HG03457 (cell line): ENCODE measurements at regions not wholly inside any gene's neighbourhood (a gene's known extent, or its start where the extent isn't known, plus 50 kb on each side); places are given as distances from the start of the nearest gene placed in this dataset.
A peak's percentile ranks its signal among the peaks of the same experiment; 100 is the strongest.
"Not testable (repeated sequence)": the region's sequence is repeated elsewhere in the genome, so short reads cannot be mapped to it uniquely, and the experiment has no call there.

Source experiments
- ATAC-seq: cut with Tn5 transposase; IDR thresholded peaks from one replicate; pipeline ENCODE4 v1.9.1; 2021; ENCODE audit warnings: moderate number of reproducible peaks; ENCODE audit not compliant: unreplicated experiment

- ATAC-seq = no peak
These were observed 337.8 kb downstream of the THBS2 start for GRCh38 chr6:168915855-168916254.

DNA sequence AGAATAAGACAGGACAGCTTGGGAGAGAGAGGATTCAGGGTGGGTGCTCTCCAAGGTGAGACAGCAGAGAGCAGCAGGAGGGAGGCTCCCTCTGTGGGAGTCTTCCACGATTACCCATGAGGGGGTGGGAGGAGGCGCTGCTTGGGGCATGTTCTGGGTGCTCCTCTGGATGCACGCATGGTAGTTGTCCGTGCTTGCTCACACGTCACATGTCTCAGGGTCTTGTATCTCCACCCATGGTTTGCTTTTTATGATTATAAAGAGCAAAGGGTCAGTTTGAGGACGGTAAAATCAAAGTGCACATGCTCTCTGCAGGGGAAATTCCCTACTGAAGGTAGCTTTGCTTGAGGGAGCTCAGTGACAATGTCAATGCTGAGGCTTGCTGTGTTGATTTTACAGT lies 338.4 kb downstream of the THBS2 start:
- no peak for ATAC-seq

DNA sequence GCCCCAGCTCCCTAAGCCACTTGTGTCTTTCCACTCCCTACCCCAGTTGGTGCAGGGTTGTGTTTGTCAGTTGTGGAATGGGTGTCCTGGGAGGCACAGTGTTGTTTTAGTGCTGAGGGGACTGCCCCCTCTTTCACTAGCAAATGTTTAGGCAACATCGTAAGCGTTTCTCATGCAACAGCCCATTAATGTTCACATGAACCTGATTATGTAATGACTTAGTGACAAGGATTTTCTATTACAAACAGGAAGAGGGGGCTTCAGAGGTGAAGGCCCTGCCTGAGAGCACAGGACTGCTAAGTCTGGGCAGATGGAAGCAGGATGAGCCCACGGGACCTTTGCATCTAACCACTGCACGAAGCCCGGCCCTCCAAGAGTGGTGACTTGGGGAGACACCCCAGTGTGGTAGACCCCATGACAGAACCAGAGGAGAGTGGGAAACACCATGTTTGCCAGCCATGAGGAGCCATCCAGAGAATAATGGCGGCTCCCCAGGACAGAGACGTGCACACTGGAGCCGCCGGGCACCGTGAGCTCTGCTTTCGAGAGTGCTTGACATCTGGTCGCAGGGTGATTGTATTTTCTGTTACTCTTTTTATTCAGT lies 339.7 kb downstream of the THBS2 start:
- ATAC-seq = no peak

GRCh38 chr6:168913231-168913865 lies 340.3 kb downstream of the THBS2 start:
- ATAC-seq = not testable (repeated sequence)

DNA sequence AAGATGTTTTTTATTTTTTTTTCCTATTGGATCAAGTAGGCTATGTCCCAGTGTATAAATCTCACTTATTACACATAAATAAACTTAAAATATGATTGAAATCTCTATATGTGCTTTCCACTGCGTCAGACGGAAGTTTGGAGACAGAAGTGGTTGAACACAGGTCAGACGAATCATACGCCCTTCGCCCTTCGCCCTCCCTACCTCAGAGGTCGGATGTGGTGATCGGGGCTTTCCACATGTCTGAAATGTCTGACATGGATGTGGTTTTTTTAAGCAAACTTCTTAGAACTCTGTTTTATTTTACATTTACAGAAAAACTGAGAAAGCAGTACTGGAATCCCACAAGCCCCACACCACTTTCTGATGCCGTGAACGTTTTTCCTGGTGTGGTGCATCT lies 344.4 kb downstream of the THBS2 start:
- ATAC-seq = no peak

DNA sequence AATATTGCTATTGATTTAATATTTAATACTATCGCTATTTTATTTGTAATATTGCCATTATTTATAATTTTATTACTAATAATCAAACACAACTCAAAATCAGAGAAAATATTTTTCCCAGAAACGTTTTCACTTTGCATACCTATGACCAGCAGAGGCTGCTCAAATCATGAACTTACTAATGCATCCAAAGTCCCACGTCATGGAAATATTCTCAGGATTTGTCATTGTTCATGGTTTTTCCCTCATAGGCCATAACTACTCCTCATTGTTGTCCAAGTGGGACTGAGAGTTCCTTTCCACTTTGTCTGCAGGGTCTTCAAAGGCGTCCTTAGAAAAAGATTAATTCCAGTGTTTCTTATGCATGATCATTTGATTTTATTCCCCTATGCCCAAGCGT lies 344.8 kb downstream of the THBS2 start:
- no peak for ATAC-seq

DNA sequence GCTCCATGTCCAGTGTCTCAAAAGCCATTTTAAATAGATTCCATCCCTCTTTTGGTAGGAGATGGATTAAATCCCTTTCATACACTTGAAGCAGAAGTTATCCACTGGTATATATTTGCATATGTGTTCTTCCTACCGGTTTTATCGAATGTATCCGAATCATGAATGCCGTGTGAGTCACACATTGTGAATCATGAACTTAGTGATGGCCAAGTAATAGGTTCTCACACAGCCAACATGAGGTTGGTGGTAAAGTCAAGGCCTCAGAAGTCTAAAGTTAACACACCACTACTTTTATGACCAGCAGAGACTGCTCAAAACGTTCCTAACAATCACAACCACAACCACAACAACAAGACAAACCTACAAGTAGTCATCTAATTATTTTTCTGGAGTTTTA lies 345.5 kb downstream of the THBS2 start:
- ATAC-seq = no peak

- ATAC-seq = no peak
These were observed 347.3 kb downstream of the THBS2 start for GRCh38 chr6:168906391-168906790.

DNA sequence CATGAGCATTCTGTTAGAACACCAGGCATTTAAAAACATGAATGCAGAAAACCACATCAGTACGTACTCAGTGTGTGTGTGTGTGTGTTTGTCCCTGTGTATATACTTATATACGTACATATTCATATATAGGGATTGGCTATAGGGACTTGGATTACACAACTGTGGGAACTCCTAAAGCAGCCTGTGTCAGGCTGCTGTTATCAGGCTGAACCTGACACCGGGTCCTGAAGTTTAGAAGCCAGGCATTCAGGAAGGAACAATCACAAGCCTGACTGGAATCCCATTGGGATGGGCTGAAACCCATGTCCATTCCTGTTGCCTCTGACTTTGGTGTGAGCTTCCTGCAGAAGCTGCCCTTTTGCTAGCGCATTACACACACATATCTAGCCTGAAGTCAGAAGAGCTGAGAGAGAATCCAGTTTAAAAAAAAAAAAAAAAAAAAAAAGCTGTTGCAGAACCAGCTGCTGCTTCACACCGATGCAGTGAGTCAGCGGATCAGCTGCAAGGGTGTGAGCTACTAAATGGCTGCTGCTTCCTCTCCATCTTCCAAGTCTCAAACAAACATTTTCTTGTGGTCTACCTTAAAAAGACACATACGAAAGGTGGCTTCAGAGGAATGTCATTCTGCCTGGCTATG lies 348.1 kb downstream of the THBS2 start:
- no peak for ATAC-seq

GRCh38 chr6:168903613-168904345 lies 349.9 kb downstream of the THBS2 start:
- ATAC-seq = no peak

- no peak for ATAC-seq
These were observed 351.6 kb downstream of the THBS2 start for GRCh38 chr6:168902075-168902474.

- no peak for ATAC-seq
These were observed 352.6 kb downstream of the THBS2 start for GRCh38 chr6:168901076-168901475.

DNA sequence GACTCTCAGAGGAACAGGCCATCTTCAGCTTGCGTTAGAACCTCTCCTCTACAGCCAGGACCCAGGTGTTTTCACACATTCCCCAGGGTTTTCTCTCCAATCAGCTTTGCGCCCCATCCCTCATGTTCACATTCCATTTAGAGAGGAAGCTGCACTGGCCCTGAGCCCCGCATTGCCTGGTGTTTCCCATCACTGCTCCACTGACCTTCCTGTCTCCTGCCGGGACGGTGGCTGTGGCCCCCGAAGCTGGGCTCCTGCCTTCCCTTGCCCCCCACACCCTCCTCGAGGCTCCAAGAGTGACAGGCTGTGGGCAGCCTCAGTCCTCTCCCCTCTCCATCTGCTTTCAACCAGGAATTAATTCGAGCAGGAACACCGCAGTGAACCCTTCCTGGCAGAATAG lies 357.3 kb downstream of the THBS2 start:
- ATAC-seq = no peak

DNA sequence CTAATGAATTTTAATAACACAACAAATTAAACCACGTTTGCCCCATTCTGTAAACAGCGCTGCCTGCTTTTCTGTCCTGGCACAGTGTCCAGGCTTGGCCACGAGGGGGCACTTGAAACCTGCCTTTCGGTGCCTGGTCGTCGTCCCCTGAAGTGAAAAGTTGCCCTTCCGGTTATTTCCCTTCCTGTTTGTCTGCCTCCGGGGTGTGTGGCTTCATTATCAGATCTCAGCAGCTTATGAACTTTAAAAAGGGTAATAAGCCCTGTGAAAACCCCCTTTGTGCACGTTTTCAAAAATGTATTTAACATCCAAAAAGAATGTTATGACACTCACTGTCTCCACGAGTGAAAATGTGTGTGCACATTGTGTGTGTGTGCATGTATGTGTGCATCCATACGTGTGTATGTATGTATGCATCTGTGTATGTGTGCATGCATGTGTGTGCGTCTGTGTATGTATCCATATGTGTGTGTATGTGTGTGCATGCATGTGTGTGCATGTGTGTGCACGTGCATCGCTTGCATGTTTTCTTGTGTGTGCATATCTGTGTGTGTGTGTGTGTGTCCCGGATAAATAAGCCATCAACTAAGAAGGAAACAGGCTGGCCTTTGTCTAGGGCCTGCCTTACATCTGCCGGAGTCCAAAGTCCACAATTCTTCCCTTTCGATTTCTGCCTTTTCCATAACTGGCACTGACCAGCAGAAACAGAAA lies 358.4 kb downstream of the THBS2 start:
- peak; percentile 84 for ATAC-seq

DNA sequence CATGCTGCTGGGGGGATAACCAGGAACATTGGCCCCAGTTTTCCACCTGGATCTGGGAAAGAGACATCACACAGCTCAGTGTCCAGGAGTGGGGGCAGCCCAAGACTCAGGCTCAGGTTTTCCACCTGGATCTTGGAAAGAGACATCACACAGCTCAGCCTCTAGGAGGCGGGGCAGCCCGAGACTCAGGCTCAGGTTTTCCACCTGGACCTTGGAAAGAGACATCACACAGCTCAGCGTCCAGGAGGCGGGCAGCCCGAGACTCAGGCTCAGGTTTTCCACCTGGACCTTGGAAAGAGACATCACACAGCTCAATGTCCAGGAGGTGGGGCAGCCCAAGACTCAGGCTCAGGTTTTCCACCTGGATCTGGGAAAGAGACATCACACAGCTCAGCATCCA lies 361.6 kb downstream of the THBS2 start:
- no peak for ATAC-seq

- ATAC-seq = no peak
These were observed 362.7 kb downstream of the THBS2 start for GRCh38 chr6:168890981-168891365.

DNA sequence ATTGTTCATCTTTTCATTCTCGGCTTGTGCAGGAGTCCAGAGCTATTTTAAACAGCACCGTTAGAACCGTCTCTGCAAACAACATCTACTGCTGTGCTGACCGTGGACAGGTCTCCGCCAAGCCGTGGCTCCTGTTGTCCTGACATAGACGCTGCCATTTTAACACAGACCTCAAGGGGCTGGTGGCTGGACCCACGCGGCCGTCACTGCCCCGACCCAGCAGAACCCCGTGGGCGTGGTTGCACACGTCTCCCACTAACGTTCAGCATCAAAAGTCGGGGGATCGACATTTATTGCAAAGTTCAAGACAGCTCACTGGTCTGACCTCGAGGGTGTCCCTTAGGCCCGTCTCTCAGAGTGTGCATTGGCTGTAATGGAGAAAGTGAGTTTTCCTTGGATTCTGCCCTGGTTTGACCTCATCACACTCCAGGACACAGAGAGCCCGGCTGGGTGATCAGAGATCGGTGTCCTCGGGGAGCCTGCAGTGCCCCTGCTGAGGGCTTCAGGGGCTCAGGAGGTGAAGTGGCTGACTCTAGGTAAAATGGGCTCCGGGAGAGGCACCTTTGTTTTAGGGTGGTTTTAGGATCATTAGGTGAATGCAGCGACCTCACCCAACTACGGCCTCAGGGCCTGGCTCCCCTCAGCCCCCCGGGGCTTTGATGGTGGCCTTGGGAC lies 363.2 kb downstream of the THBS2 start:
- ATAC-seq = no peak

GRCh38 chr6:168888786-168889345 lies 364.8 kb downstream of the THBS2 start:
- no peak for ATAC-seq

DNA sequence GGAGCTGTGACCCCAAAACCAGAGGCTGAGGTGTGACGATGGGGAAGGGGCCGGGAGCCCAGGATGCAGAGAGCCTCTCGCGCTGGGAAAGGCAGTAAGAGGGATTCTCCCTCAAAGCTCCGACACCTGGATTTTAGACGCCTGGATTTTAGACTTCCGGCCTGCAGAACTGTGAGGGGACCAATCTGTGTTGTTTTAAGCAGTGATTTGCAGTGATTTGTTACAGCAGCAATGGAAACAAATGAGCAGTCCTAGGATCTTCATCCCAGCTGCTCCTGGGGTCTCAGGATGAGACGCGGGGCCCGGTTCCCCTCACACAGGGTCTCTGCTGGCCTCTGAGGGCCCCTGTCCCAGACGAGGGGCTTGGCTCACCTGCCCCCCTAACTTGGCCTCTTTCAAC lies 365.5 kb downstream of the THBS2 start:
- ATAC-seq = no peak

GRCh38 chr6:168887621-168888020 lies 366.0 kb downstream of the THBS2 start:
- no peak for ATAC-seq
